ENCODE measurements at regions not wholly inside any gene's neighbourhood (a gene's known extent, or its start where the extent isn't known, plus 50 kb on each side); places are given as distances from the start of the nearest gene placed in this dataset.

GRCh38 chr6:118745156-118745555, 93.8 kb upstream of the CEP85L start:
- TF ChIP-seq CTCF (IDR thresholded peaks at IDR 0.05; ENCODE audit: low read depth, low read length, poor library complexity, severe bottlenecking) (no peak), EZH2phosphoT487 (IDR thresholded peaks at IDR 0.05; ENCODE audit: borderline replicate concordance, low read length) (no peak)

Data from DOHH2 (cell line).